G401.6 (cell line): ENCODE measurements at regions not wholly inside any gene's neighbourhood (a gene's known extent, or its start where the extent isn't known, plus 50 kb on each side); places are given as distances from the start of the nearest gene placed in this dataset.
"Not testable (repeated sequence)": the region's sequence is repeated elsewhere in the genome, so short reads cannot be mapped to it uniquely, and the experiment has no call there.

Experiments
- FAIRE-seq: peaks from 2 replicates; lab custom pipeline; 2012; peaks lifted over from hg19 to GRCh38; lab: Jason Lieb, UNC

GRCh38 chr1:70820995-70821394, 226.6 kb downstream of the PTGER3 start:
- no peak for FAIRE-seq

- no peak for FAIRE-seq
Observed at GRCh38 chr1:70826428-70826827, 221.2 kb downstream of the PTGER3 start.

- FAIRE-seq, result no peak
Observed at GRCh38 chr1:70827030-70827429, 220.6 kb downstream of the PTGER3 start.

- no peak for FAIRE-seq
Observed at GRCh38 chr1:70828177-70828576, 219.4 kb downstream of the PTGER3 start.

GRCh38 chr1:70834365-70834764, 213.3 kb downstream of the PTGER3 start:
- not testable (repeated sequence) for FAIRE-seq

DNA sequence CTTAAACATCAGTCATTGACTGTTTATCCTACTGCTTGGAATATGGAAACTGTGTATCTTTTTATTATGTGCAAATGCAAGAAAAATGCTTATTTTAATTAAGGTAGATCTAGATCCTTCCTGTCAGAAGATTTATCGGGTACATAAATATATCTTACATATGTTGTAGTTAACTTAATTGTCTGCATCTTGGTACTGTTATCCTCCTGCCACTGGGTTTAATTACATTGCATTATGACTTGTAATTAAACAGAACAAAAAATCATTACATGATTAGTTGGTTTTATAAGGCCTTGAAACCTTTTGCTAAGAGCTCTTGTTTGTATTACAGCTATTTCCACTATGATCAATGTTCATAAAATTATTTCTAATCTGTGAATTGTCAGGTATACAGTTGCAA, 211.2 kb downstream of the PTGER3 start:
- no peak for FAIRE-seq

DNA sequence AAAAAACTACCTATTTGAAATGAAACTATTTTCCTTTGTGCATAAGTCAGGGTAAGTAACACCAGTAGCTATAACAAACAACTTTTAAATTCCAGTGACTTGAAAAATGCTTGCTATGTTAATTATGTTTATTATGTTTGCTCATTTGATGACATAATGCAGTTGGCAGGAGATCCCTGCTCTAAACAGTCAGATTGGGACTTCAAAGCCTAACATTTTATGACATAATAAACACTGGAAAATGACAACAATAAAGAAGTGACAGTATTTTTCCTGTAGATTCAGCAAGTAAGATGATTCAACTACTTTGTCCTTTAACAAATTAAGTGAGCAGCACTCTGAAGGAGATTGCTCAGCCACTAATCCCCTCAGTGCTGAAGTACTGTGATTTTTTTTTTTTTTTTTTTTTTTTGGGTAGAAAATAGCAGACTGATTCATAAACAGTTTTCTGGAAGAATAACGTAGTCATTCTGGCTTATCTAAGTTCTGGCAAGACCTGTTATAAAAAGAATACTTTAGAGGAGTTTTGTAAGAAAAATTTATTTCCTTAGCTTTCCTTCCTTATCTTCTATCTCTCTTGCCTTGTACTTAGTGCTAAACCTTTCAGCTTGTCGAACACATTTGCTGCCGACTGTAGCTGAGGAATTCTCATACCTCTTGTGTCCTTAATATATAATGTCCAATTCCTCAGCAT, 207.2 kb downstream of the PTGER3 start:
- FAIRE-seq, result no peak

- FAIRE-seq, result no peak
Observed at GRCh38 chr1:70842562-70842961, 205.1 kb downstream of the PTGER3 start.

DNA sequence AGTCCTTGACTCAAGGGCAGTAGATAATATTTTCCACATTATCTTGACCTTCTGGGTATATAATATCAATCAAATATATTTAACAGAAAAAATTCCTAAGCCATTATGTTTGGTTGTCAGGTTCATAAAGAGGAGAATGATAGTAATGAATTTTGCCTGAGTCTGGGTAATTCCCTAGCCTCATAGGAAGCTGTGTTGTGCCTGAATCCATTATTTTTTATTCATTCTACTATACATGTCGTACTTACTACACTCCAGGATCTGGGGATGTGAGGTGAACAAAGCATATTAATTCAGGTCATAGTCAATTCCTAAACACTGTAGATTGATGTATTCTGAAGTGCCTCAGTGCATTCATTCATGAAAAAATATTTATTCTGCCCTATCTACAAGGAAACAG, 204.2 kb downstream of the PTGER3 start:
- no peak for FAIRE-seq

DNA sequence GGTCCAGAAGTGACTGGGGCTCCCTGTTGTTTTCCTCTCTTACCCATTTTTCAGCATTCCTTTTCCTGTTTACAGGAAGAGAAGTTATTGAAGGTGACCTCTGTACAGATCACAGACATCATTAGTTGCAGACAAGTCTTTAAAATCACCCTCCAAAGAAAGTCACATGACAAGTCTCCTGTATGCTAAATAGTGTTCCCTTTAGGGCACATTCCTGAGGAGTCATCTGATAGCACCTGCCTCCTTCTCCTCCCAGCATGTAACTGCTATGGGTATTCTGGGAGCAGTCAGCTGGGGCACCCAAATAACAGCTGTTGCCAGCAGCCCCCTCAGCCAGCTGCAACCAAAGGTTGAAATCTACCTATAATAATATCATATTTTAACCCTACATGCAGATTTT, 200.6 kb downstream of the PTGER3 start:
- FAIRE-seq, result no peak

DNA sequence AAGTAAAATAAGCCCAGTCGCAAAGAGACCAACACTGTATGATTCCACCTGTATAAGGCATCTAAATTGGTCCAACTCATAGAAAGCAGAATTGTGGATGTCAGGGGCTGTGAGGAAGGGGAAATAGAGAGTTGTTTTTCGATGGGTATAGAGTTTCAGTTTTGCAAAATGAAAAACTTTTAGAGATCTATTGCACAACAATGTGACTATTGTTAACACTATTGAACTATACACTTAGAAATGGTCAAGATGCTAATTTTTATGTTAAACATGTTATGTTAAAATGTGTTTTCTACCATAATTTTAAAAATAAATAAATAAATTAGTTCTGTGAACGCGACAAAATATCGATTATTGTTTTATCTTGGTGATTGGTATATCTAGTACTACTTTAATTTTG, 192.4 kb downstream of the PTGER3 start:
- FAIRE-seq, result no peak

DNA sequence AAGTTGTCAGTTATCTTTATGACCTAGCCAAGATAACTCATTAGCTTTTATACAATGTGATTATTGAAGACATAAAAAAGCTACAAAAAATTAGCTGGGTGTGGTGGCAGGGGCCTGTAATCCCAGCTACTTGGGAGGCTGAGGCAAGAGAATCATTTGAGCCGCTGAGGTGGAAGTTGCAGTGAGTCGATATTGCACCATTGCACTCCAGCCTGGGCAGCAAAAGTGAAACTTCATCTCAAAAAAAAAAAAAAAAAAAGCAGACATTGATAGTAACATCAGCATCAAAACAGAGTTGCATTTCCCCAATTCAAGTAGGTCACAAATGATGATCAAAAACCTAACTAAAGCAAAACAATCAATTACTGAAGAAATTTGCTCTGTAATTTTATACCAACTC, 191.4 kb downstream of the PTGER3 start:
- no peak for FAIRE-seq

DNA sequence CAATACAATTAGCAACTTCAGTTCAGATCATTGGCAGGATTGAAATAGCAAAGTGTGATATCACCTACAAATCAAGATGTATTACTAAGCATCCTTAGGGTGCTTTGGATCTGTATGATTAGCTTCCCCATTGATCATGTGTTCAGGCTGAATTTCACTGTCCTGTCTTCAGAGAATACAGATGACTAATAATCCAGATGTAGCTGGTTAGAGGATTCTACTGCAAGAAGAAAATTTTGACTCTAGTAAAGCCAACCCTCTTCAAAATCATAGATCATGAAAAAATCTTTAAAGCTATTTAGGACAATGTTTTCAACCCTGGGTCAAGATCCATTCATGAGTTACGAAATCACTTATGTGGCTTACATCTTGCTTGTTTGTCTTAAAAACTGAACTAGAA, 184.4 kb downstream of the PTGER3 start:
- no peak for FAIRE-seq

DNA sequence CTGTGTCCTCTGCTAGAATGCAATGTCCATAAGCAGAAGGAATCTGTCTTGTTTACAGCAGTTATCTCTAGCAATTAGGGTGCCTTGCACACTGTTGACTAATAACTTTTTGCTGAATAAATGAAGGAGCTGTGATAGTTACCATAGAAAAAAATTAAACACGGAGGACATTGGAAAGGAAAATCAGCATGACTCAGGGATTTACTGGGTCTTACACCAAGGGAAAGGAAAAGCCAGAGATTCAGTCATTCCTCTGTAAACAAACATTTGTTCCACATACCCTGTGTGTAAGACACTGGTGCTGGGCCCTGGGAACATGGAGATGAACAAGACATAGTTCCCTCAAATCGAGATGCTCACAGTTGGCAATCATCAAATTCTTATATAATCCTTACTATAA, 183.3 kb downstream of the PTGER3 start:
- no peak for FAIRE-seq

DNA sequence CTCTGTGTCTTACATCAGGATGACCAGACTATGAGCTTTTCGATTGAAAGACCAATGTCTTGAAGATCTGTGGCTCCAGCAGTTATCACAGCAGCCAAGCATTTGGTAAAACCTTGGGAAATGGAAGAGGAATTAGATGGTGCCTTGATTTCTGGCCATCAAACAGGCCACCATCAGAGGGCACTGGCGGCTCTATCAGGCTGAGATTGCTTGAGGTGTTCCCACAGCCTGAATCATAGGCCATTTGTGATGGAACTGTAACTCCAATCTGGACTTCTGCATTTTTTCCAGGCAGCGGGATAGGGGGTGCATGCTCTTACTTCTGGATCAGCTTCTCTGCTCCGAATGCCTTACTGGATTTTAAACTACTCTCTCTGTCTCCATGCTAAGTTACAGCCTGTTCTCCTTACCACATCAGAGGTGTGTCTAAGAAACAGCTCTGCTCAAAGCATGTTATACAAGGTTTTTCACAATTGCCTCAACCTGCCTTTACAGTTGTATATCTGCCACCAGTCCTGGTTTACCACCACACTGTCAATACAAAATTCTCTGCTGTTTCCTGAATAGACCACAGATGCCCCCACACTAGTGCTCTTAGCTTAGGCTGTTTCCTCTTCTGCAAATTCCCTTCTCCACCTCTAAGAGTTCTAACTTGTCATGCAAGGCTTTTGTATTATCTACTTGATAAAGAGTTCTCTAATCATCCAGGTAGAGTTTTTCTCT, 180.9 kb downstream of the PTGER3 start:
- no peak for FAIRE-seq

DNA sequence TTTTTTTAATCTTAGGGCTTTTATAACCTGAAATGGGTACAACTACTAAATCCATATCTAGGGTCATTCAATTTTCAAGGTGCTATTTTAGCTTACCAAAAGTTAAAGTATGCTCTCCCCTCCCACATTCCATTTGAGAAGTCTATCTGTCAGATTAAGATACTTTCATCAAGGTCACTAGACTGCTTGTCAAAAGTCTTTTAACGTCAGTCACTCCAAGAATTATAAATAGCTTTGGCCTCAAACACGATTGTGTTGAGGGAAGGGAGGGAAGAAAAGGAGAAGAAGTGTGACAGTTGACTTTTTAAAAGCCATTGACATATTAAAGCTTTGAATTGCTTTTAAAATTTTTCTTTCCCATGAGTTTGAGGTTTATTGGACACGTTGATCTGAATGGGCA, 175.8 kb downstream of the PTGER3 start:
- FAIRE-seq, result no peak

- no peak for FAIRE-seq
Observed at GRCh38 chr1:70874063-70874462, 173.6 kb downstream of the PTGER3 start.

- no peak for FAIRE-seq
Observed at GRCh38 chr1:70874818-70875217, 172.8 kb downstream of the PTGER3 start.

- FAIRE-seq, result no peak
Observed at GRCh38 chr1:70877343-70877742, 170.3 kb downstream of the PTGER3 start.

DNA sequence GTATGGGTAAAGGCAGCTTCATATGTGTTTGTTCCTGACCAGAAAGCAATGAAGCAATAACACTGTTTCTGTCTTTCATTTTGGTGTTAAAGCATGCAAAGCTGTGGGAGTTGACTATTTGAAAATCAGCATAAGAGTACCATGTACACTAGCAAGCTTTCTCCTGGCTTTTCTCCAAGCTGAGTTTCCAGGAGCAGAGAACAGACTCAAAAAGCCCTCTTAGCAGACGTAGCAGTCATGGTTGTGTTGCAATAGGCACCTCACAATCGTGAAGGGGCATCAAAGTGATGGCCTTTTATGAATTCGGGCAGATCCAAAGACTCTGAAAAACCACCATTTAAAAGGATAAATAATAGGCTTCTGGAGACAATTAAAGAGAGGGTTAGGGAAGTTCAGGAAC, 159.7 kb downstream of the PTGER3 start:
- FAIRE-seq, result no peak

DNA sequence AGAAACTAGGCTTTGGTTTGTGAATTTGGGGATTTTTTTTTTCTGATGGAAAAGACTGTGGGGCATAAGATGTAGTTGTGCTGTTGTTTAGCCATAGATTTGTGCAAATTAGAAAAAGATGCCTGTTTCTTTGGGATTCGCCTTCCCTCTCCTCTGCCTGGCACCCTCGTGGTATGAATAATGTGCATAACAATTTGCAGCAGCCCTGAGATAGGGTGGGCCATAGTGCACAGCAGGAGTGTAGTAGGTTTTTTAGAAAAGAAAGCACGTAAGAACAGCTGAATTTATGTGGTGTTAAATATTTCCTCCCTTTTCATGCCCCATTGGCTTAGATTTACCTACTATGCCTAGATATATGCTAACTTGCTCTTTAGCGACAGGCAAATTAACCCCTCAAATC, 158.9 kb downstream of the PTGER3 start:
- no peak for FAIRE-seq

DNA sequence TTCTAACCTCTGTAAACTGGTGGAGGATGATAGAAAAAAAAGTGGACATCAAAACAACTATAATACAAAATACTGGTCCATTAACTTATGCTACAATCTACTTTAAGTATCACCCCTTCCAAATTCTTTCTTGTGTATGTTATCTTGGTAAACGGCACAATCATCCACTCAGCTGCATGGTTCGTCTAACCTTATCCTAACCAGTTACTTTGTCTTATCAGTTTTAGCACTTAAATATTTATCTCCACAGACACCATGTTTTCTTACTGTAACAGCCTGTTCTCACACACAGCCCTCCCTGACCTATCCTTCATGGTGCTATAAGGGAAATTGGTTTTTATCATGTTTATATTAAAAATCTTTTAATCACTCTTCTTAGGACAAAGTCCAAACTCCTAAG, 157.2 kb downstream of the PTGER3 start:
- FAIRE-seq, result no peak

- FAIRE-seq, result no peak
Observed at GRCh38 chr1:70891051-70891843, 156.4 kb downstream of the PTGER3 start.
